ENCODE measurements at regions not wholly inside any gene's neighbourhood (a gene's known extent, or its start where the extent isn't known, plus 50 kb on each side); places are given as distances from the start of the nearest gene placed in this dataset.
"Not testable (repeated sequence)": the region's sequence is repeated elsewhere in the genome, so short reads cannot be mapped to it uniquely, and the experiment has no call there.

DNA sequence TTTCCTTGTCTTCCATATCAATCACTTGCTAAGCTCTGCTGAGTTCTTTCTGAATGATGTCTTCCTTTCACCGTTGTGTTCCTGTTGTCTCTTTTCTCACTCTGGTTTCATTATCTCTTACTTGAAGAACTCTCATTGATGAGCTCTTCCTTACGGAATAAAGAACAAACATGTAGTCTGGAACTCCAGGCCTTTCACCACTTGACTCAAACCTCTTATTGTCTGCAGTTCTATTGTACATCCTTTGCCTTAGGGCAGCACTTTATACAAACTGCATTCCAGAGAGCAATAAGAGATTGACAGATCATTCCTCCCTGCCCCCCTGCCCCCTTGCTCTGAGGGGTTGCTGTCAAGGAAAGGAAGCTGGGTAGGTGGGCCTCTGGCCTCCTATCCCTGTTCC lies 517.4 kb downstream of the TMEM135 start:
- no peak for DNase-seq (ENCODE audit: low read depth in 2 of 2)

DNA sequence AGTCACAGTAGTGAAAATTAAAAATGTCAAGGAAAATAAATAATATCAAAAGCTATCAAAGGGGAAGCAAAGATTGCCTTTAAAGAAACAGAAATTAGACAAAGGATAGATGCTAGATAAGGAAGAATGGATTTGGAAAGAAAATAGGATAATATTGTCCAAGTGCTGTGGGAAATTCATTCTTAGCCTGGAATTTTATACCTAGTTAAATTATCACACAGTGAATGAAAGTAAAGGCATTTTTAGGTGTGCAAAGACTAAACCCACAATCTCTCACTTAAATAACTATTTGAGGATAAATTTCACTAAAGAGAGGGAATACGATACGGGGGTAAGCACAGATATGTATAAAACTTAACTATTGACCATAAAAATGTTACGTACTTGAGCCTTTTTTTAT lies 511.1 kb downstream of the TMEM135 start:
- DNase-seq (ENCODE audit: low read depth in 2 of 2) = no peak

DNA sequence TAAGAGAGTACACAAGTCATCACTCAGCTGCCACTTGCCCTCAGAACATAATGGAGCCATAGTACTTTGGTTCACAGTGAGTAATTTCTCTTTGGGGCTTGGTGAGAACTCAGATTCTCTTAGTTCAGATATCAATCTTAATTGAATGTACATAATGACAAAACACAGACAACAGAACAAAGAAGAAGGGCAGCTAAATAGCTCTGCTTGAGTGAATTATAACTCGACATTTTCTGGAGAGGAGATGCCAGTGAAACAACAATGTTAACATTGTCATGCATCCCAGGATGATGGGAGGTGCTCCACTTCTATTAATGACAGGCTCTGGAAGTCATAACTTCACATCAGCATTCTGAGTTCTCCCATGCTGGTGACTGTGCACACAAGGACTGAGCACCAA lies 508.1 kb downstream of the TMEM135 start:
- no peak for DNase-seq (ENCODE audit: low read depth in 2 of 2)

DNA sequence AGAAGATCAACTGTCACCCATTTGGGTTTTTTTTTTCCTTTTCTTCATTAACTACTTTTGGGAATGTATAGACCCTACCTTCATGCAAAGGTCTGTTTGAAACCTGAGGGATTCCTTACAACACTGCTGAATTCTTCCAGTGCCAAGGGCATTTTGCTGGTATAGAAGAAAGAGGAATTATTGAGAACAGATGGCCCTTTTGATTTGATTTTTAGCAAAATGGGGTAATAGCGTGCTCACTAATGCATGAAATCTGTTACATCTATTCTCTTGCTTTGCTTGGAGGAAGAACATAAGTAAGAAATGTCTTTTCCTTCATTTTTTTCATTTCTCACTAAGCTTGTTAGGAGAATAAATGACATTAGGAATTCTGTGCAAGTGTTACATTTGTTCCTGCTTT lies 501.9 kb downstream of the TMEM135 start:
- DNase-seq (ENCODE audit: low read depth in 2 of 2) = no peak

DNA sequence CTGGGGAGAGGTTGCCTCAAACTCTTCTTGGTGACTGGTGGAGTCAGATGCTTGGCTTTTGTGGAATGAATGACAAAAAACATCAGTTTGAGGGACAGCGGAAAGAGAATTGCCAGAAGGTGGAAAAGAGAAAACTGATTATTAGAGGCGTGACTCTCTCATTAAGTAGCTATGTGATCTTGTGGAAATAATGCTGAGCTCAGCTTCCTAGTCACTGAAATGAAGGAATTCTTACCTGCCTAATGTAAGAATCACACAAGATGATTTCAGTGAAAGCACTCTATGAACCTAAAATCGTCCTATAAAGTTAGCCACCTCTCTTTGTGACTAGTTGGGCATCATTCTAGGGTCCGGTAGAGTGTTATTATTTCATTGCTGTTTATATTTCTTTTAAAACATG lies 498.8 kb downstream of the TMEM135 start:
- no peak for DNase-seq (ENCODE audit: low read depth in 2 of 2)

DNA sequence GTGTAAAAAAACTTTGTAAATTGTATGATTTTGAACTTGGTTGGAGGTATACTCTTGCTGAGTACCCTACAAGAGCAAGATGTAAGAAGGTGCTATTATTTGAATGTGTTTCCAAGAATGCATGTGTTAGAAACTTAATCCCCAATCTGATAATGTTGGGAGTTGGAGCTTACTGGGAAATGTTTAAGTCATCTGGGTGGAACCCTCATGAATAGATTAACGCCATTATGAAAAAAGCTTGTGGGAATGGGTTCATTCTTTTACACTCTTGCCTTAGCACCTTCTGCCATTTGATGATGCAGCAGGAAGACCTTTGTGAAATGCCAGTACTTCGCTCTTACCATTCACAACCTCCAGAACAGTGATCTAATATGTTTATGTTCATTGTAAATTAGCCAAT lies 498.3 kb downstream of the TMEM135 start:
- DNase-seq (ENCODE audit: low read depth in 2 of 2) = no peak

DNA sequence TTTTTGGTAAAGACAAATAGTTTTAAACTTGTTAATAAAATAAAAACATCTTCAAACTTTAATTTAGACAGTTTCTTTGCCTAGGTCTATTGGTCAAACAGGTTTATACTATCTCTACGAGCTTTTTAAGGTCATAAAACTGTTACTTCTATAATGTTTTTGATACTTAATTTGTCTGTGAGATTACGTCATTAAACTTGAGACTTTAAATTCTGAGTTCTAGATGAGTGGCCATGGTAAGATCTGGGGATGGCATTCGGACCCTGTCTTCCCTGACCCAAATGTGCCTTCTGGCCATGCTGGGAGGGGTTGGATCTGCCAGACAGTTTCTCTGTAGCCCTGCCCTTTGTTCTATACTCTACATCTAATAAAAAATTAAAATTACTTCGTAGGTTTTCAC lies 497.8 kb downstream of the TMEM135 start:
- no peak for DNase-seq (ENCODE audit: low read depth in 2 of 2)

DNA sequence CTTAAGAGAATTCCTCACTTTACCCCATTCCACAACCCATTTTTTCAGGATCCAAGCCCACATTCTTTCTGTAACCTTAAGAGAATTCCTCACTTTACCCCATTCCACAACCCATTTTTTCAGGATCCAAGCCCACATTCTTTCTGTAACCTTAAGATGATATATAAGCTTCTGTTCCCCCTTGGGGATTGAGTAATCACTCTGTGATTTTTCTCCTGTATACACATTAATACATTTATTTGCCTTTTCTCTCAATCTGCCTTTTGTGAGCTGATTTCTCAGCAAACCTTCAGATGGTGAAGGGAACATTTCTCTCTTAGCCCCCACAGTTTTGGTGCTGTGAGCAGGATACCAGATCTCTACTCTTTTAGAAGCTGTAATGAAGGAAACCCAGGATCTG lies 494.1 kb downstream of the TMEM135 start:
- DNase-seq (ENCODE audit: low read depth in 2 of 2) = not testable (repeated sequence)

DNA sequence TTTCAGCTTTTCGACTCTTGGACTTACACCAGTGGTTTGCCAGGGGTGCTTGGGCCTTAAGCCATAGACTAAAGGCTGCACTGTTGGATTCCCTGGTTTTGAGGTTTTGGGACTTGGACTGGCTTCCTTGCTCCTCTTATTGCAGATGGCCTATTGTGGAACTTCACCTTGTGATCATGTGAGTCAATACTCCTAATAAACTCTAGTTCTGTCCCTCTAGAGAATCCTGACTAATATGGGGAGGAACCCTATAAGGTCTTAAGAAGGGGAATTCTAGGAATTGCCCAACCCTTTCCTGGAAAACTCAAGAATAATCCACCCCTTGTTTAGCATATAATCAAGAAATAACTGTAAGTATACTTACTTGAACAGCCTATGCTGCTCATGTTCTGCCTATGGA lies 491.8 kb downstream of the TMEM135 start:
- DNase-seq (ENCODE audit: low read depth in 2 of 2) = no peak

DNA sequence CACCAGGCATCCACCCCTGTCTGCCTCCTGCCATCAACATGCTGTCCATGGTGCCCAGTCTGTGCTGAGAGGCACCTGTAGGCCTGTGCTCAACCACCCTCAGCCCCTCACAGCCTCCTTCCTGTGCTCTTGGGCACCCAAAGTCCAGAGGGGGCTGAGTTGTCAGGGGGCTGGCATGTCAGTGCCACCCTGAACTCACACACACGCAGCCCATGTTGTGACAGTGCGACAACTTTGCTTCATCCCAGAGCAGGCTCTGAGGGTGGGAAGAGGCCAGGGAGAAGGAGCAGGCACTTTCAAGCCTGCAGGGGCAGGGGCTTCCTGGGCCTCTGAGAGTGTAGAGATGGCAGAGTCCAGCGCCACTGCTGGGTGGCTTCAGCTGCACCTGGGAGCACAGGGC lies 491.0 kb downstream of the TMEM135 start:
- DNase-seq (ENCODE audit: low read depth in 2 of 2) = no peak

DNA sequence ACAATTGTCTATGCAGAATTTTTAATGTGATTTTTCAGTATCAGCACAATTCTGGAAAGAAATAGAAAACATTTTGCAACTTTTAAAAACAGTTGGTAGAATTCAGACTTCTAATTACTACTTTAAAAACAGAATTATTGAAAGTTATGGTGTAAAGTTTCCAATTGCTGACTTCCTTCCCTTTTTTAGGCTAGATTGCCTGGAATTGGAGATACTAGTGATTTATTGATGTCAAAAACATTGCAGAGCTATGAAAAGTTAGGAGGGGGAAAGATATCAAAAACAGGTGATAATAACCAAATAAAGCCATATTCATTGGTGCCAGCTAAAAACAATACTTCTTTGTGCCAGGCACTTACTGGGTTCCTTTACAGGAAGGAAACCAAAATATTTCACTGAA lies 485.5 kb downstream of the TMEM135 start:
- no peak for DNase-seq (ENCODE audit: low read depth in 2 of 2)

DNA sequence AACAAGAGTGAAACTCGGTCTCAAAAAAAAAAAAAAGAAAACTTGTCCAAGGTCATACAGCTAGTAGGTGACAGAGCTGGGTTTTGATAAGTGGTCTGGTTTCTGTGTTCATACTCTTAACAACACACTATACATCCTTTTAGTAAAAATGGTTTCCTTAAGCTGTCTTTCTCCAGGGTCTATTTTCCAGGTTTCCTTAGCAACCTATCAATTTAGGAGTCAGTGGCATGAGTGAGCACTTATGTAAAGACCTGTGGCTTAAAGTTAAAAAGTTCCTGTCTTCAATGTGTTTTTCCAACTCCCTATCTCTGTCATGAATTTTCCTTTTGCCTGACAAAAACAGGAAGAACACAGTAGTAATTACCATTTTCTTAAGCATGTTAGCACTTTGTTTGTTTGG lies 480.5 kb downstream of the TMEM135 start:
- DNase-seq (ENCODE audit: low read depth in 2 of 2) = no peak

DNA sequence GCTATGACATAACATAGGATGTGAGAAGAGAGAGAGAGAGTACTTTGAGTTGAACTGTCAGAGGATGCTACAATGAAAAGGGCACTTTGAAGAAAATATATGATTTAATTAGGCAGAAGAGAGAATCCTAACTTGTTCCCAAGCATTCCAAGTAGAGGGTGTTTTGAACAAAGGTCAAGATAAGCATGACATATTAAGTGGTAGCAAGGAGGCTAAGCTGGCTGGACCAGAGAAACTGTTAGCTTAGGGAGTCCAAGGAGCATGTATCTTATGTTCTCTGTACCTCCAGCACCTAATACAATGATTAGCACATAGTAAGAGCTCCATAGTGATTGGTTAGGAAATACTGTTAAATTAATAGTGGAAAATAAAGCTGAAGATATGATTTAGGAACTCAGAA lies 479.6 kb downstream of the TMEM135 start:
- no peak for DNase-seq (ENCODE audit: low read depth in 2 of 2)

DNA sequence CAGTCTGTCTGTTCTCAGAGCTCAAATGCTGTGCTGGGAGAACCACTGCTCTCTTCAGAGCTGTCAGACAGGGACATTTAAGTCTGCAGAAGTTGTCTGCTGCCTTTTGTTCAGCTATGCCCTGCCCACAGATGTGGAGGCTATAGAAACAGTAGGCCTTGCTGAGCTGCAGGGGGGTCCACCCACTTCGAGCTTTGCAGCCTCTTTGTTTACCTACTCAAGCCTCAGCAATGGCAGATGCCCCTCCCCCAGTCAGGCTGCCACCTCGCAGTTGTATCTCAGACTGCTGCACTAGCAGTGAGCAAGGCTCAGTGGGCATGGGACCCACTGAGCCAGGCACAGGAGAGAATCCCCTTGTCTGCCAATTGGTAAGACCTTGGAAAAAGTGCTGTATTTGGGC lies 470.0 kb downstream of the TMEM135 start:
- not testable (repeated sequence) for DNase-seq (ENCODE audit: low read depth in 2 of 2)

DNA sequence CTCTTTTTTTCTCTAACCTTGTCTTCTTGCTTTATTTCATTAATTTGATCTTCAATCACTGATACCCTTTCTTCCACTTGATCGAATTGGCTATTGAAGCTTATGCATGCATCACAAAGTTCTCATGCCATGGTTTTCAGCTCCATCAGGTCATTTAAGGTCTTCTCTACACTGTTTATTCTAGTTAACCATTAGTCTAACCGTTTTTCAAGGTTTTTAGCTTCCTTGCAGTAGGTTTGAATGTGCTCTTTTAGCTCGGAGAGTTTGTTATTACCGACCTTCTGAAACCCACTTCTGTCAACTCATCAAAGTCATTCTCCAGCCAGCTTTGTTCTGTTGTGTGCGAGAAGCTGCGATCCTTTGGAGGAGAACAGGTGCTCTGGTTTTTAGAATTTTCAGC lies 469.2 kb downstream of the TMEM135 start:
- not testable (repeated sequence) for DNase-seq (ENCODE audit: low read depth in 2 of 2)

DNA sequence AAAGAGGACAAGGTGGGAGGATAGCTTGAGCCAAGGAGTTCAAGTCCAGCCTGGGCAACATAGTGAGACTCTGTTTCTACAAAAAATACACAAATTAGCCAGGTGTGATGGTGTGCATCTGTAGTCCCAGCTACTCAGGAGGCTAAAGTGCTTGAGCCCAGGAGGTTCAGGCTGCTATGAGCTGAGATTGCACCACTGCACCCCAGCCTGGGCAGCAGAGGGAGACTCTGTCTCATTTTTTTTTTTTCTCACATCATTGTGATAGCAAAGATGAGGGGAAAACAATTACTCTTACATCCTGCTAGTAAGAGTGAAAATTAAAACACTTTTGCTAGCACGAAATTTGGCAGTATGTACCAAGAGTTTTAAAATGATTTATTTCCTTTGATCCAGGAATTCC lies 463.7 kb downstream of the TMEM135 start:
- DNase-seq (ENCODE audit: low read depth in 2 of 2) = no peak

DNA sequence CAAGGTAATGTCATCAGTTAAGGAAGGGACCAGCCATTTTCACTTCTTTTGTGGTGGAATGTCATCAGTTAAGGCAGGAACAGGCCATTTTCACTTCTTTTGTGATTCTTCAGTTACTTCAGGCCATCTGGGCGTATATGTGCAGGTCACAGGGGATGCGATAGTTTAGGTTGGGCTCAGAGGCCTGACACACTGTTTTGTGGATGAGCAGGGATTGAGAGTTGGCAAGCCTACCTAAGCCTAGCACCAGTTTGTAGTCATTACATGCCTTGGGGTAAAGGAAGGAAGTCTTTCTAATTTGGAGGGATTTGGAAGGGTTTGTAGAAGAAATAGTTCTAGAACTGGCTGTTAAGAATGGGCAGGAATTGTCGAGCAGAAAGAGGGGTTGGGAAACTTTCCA lies 457.2 kb downstream of the TMEM135 start:
- not testable (repeated sequence) for DNase-seq (ENCODE audit: low read depth in 2 of 2)

DNA sequence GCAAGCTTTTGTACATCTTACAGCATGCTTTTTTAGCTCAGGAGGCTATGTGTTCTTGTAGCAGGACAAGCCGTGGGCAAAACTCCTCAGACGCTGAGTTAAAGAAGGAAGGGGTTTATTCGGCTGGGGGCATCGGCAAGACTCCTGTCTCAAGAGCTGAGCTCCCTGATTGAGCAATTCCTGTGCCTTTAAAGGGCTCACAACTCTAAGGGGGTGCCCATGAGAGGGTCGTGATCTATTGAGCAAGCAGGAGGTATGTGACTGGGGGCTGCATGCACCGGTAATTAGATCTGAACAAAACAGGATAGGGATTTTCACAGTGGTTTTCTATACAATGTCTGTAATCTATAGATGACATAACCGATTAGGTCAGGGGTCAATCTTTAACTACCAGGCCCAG lies 456.3 kb downstream of the TMEM135 start:
- DNase-seq (ENCODE audit: low read depth in 2 of 2) = not testable (repeated sequence)

DNA sequence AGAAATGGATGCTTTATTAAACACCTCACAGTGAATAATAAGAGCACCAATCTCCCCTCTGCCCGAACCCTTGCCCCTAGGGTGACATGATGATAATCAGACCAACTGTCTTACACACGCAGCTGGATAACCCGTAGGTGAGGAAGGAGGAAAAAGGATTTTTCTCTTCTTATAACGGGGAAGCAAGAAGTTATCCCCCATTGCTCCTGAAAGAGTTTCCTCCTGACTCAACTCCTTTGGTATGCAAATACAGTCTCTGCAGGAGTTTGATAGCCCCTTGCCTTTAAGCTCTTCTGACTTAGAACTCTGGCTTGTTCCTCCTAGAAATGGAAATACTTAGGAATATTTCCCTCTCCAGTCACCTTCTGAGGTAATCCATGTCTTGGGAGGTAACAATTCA lies 455.8 kb downstream of the TMEM135 start:
- DNase-seq (ENCODE audit: low read depth in 2 of 2) = no peak

DNA sequence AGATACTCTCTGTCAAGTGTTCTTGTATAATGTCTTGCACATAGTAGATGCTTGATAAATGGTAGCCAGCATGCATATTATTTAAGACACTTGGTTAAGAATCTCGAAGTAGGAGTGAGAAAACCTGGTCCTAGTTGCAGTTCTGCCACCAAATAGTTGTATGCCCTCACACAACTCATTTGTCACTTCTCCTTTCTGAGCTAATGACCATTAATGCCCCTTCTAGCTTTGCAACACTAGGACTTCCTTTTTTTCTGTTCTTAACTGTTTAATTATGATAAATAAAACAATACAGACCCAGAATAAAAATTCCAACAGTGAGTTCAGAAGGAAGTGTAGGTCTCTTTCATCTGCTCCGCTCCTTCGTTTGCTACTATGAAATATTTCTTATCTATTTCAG lies 453.6 kb downstream of the TMEM135 start:
- DNase-seq (ENCODE audit: low read depth in 2 of 2) = no peak

DNA sequence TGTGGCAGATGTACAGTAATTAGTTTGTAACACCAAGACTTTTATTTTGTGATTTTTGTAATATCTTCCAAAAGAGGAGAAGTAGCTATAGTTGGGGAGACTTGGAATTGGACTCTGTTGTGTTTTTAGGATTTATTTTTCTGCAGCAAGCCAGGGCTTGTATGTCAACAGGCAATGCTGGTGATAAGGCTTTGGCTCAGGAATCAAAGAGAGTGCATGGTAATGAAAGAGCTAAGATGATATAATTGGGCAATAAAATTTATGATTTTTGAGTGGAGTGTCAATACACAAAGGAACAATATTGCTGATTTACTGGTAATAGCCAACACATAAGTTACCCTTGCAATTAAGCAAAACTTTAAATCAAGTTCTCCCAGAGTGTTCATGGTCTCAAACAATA lies 452.9 kb downstream of the TMEM135 start:
- DNase-seq (ENCODE audit: low read depth in 2 of 2) = no peak

DNA sequence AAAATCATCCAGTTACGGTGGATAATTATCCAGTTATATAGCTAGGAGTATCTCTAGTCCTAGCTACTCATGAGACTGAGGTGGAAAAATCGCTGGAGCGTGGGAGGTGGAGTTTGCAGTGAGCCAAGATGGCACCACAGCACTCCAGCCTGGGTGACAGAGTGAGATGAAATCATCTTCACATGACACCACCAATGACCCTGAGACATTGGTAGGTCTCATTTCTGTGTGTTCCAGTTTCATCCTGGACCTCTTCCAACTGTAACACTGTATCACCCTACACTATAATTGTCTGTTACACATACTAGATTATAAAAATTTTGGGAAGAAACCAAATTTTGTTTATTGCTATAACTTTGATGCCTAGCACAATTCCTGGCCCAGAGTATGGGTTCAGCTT lies 446.8 kb downstream of the TMEM135 start:
- DNase-seq (ENCODE audit: low read depth in 2 of 2) = no peak

DNA sequence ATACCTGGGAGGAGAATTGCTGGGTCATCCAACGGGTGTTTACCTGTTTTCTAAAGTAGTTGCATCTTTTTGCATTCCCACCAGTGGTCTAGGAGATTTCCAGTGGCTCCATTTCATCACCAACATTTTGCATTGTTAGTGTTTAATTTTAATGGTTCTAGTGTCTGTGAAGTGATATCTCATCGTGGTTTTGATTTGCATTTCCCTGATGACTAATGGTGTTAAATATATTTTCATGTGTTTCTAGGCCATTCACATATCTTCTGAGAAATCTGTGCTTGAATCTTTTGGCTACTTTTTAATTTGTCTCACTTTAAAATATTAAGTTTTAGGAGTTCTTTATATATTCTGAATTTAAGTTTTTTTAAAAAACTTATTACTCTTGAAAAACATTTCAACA lies 439.6 kb downstream of the TMEM135 start:
- DNase-seq (ENCODE audit: low read depth in 2 of 2) = no peak

DNA sequence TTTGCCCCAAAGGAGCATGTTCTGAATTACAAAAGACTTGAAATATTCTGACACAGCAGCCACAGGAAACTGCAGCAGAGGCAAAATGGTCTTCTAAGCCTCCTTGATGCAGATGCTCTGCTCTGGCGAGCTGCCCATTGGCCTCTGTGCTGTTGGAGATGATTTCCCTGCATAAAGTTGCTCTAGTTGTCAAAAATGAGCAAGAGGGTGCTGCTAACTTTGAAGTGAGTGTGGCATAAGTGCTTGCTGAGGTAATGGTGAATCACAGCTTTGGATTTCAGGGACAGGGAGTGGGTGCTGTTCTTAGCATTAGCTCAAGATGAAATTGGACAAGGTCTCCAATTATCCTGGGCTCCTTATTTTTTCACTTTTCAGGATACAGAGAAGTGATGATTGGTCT lies 435.4 kb downstream of the TMEM135 start:
- no peak for DNase-seq (ENCODE audit: low read depth in 2 of 2)

DNA sequence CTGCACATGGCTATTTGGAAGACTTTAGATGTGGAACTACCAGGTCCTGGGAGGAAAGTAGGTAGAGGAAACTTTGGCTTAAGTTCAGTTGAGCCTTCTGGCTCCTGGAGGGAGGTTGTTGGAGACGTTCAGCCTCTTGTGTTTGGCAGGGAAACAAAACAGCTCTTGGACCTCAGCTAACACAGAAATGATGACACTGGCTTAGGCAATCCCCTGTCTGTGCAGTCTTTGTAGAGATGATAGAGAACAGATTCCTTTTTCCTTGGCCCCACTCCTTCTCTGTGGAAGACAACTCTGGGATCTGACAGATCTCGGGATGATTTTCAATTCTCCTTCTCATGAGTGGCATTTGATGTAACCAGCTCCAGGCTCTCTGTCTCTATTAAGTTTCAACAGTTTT lies 428.5 kb downstream of the TMEM135 start:
- no peak for DNase-seq (ENCODE audit: low read depth in 2 of 2)
